Tibial nerve (tissue), 3 donors: ENCODE measurements at regions not wholly inside any gene's neighbourhood (a gene's known extent, or its start where the extent isn't known, plus 50 kb on each side); places are given as distances from the start of the nearest gene placed in this dataset.

Source experiments
- POLR2A ChIP-seq, 2 donors: fragments of 450-650 bp; IDR thresholded peaks; one replicate each; pipeline ENCODE4 v1.6.1; 2017; ENCODE audit warnings: antibody characterized with exemption in 2 of 2, mild to moderate bottlenecking in 2 of 2, moderate library complexity in 2 of 2
- TF ChIP-seq, protein P1 (sequence below), 5 experiments: fragments of 200-600 bp in 3 of 5; fragments of 450-650 bp in 2 of 5; sonication (generic) in 3 of 5; IDR thresholded peaks; one replicate each; pipeline ENCODE4 v1.5.1; 2016 to 2019; ENCODE audit warnings: antibody characterized with exemption in 5 of 5, mild to moderate bottlenecking in 3 of 5, moderate library complexity in 2 of 5

- TF ChIP-seq, protein P1, sequence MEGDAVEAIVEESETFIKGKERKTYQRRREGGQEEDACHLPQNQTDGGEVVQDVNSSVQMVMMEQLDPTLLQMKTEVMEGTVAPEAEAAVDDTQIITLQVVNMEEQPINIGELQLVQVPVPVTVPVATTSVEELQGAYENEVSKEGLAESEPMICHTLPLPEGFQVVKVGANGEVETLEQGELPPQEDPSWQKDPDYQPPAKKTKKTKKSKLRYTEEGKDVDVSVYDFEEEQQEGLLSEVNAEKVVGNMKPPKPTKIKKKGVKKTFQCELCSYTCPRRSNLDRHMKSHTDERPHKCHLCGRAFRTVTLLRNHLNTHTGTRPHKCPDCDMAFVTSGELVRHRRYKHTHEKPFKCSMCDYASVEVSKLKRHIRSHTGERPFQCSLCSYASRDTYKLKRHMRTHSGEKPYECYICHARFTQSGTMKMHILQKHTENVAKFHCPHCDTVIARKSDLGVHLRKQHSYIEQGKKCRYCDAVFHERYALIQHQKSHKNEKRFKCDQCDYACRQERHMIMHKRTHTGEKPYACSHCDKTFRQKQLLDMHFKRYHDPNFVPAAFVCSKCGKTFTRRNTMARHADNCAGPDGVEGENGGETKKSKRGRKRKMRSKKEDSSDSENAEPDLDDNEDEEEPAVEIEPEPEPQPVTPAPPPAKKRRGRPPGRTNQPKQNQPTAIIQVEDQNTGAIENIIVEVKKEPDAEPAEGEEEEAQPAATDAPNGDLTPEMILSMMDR (IDR thresholded peaks at IDR 0.05) = no peak
- TF ChIP-seq POLR2A (IDR thresholded peaks at IDR 0.05) = no peak
Measured at GRCh38 chr5:74262544-74263207, 377.9 kb downstream of the ENC1 start.
